Bone marrow (tissue), 2 donors: ENCODE measurements at regions not wholly inside any gene's neighbourhood (a gene's known extent, or its start where the extent isn't known, plus 50 kb on each side); places are given as distances from the start of the nearest gene placed in this dataset.

Experiments used
- DNase-seq, 2 donors: peaks; one replicate each; lab custom pipeline; 2025; lab: John Stamatoyannopoulos, UW

- DNase-seq = no peak
These were observed 328.7 kb downstream of the PCDH18 start for GRCh38 chr4:137203601-137204000.

GRCh38 chr4:137200322-137200721 is 332.0 kb downstream of the PCDH18 start:
- DNase-seq = no peak

GRCh38 chr4:137198791-137199190 is 333.5 kb downstream of the PCDH18 start:
- no peak for DNase-seq

- no peak for DNase-seq
These were observed 337.6 kb downstream of the PCDH18 start for GRCh38 chr4:137194670-137195069.

- DNase-seq = no peak
These were observed 338.7 kb downstream of the PCDH18 start for GRCh38 chr4:137193564-137193963.

- no peak for DNase-seq
These were observed 350.9 kb downstream of the PCDH18 start for GRCh38 chr4:137181293-137181899.

GRCh38 chr4:137180349-137180748 is 351.9 kb downstream of the PCDH18 start:
- no peak for DNase-seq

GRCh38 chr4:137156807-137157206 is 375.5 kb downstream of the PCDH18 start:
- DNase-seq = no peak

- no peak for DNase-seq
These were observed 376.2 kb downstream of the PCDH18 start for GRCh38 chr4:137156054-137156453.

GRCh38 chr4:137131201-137131600 is 401.1 kb downstream of the PCDH18 start:
- DNase-seq = no peak

- DNase-seq = no peak
These were observed 402.4 kb downstream of the PCDH18 start for GRCh38 chr4:137129845-137130244.

- DNase-seq = no peak
These were observed 402.9 kb downstream of the PCDH18 start for GRCh38 chr4:137129441-137129840.

- no peak for DNase-seq
These were observed 407.3 kb downstream of the PCDH18 start for GRCh38 chr4:137125011-137125410.

- no peak for DNase-seq
These were observed 407.9 kb downstream of the PCDH18 start for GRCh38 chr4:137124278-137124932.

- no peak for DNase-seq
These were observed 409.4 kb downstream of the PCDH18 start for GRCh38 chr4:137122876-137123275.

GRCh38 chr4:137116144-137116543 is 416.1 kb downstream of the PCDH18 start:
- no peak for DNase-seq

GRCh38 chr4:137106733-137107132 is 425.6 kb downstream of the PCDH18 start:
- DNase-seq = no peak

GRCh38 chr4:137106287-137106686 is 426.0 kb downstream of the PCDH18 start:
- DNase-seq = no peak

- DNase-seq = no peak
These were observed 441.3 kb downstream of the PCDH18 start for GRCh38 chr4:137090951-137091350.

GRCh38 chr4:137083571-137084135 is 448.6 kb downstream of the PCDH18 start:
- DNase-seq = no peak

GRCh38 chr4:137082061-137082460 is 450.2 kb downstream of the PCDH18 start:
- no peak for DNase-seq

- no peak for DNase-seq
These were observed 455.4 kb downstream of the PCDH18 start for GRCh38 chr4:137076908-137077307.

GRCh38 chr4:137075586-137075985 is 456.7 kb downstream of the PCDH18 start:
- no peak for DNase-seq

- no peak for DNase-seq
These were observed 461.7 kb downstream of the PCDH18 start for GRCh38 chr4:137070614-137071013.
